ENCODE measurements at regions not wholly inside any gene's neighbourhood (a gene's known extent, or its start where the extent isn't known, plus 50 kb on each side); places are given as distances from the start of the nearest gene placed in this dataset.

DNA sequence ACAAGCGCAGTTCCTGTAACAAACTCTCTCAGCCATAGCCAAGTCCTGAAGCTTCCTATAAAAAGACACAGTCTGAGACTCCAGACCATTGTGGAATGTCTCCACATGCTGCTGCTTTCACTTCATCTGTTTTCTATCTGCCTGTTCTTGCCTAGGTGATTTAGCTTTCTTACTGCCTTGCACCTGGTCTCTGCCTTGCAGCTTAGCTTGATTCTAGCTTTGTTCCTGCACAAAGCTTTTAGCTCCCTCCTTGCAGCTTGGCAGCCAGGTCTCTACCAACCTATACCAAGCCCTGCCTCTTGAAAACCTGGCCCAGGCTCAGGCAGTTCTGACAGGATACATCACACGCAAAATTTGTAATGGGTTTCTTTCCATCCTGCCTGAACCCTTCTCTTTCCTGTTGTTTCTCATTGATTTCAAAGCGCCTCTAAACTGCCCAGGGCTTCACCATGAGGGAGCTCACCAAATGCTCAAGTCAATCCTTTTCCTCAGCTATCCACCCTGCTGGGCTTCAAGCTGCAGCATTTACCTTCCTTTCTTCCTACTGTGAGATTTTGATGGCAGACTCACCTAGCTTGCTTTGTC, 941.3 kb upstream of the NXPH2 start:
- CTCF ChIA-PET = no interaction called here

DNA sequence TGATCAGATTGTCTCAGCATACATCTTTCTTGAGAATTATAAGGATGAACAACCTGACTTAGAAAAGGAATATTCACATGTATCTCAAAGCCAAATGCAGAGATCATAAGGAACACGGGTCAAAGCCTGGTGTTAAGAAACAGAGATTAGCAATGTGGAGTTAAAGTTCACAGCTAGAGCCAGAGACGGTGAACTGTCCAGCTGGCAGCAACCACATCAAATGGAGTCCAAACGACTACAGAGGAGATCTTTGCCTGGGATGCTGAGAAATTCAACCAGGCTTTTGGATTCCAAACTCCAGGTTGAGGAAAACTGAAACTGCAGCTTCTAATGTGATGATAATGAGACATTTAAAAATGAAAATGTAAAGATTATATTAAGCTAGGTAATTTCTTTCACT, 939.9 kb upstream of the NXPH2 start:
- CTCF ChIA-PET = no interaction called here
- Histone ChIP-seq H3K27ac (ENCODE audit: low read length) (no peak overlapping the region), H3K9me2 (replicated peaks; ENCODE audit: low read length) (no peaks in the 10 kb centered on the region), H3K79me2 (ENCODE audit: low read length) (no peaks in the 10 kb centered on the region), H4K20me1 (ENCODE audit: low read length) (no peaks in the 10 kb centered on the region), H3K4me3 (ENCODE audit: low read length) (no peak overlapping the region), H3K9ac (ENCODE audit: low read length) (no peak overlapping the region), H3K4me2 (ENCODE audit: low read length) (no peak overlapping the region), H3F3A (ENCODE audit: low read length, unreplicated experiment) (no peaks in the 10 kb centered on the region), H3K36me3 (ENCODE audit: low read depth, low read length) (no peaks in the 10 kb centered on the region), H3K4me1 (ENCODE audit: insufficient read depth, low read length) (no peaks in the 10 kb centered on the region), H3K27me3 (ENCODE audit: low read length) (no peaks in the 10 kb centered on the region), H2AFZ (ENCODE audit: low read length) (no peak overlapping the region), H3K9me3 (ENCODE audit: low read length) (no peaks in the 10 kb centered on the region)
- intact Hi-C loops (cut with micrococcal nuclease) = no loop called here
- no TSS peak for BruUV-seq (replicated peaks)
- DNase-seq (no peak), ATAC-seq (no peak)
- POLR2A ChIA-PET (ENCODE audit: unreplicated experiment) = no interaction called here
- TF ChIP-seq CTCF (conservative IDR thresholded peaks at IDR 0.05; ENCODE audit: low read depth, low read length) = no peak
- TF ChIP-seq EZH2 (IDR thresholded peaks at IDR 0.05; ENCODE audit: low read length, unreplicated experiment) = no peak
- TF ChIP-seq EZH2phosphoT487 (IDR thresholded peaks at IDR 0.05; ENCODE audit: borderline replicate concordance, low read length) = no peak

More for the DNA sequence above, 941.3 kb upstream of the NXPH2 start:
- Histone ChIP-seq H4K20me1 (ENCODE audit: low read length) (no peaks in the 10 kb centered on the region), H2AFZ (ENCODE audit: low read length) (no peak overlapping the region), H3K4me1 (ENCODE audit: insufficient read depth, low read length) (no peaks in the 10 kb centered on the region), H3K4me2 (ENCODE audit: low read length) (no peak overlapping the region), H3K9me3 (ENCODE audit: low read length) (no peaks in the 10 kb centered on the region), H3K9me2 (replicated peaks; ENCODE audit: low read length) (no peaks in the 10 kb centered on the region), H3F3A (ENCODE audit: low read length, unreplicated experiment) (no peaks in the 10 kb centered on the region), H3K4me3 (ENCODE audit: low read length) (no peak overlapping the region), H3K79me2 (ENCODE audit: low read length) (no peaks in the 10 kb centered on the region), H3K27ac (ENCODE audit: low read length) (no peak overlapping the region), H3K9ac (ENCODE audit: low read length) (no peak overlapping the region), H3K27me3 (ENCODE audit: low read length) (no peaks in the 10 kb centered on the region), H3K36me3 (ENCODE audit: low read depth, low read length) (no peaks in the 10 kb centered on the region)
- intact Hi-C loops (cut with micrococcal nuclease) = no loop called here
- POLR2A ChIA-PET (ENCODE audit: unreplicated experiment) = no interaction called here
- BruUV-seq (replicated peaks) = no TSS peak
- TF ChIP-seq CTCF (conservative IDR thresholded peaks at IDR 0.05; ENCODE audit: low read depth, low read length) = no peak
- TF ChIP-seq EZH2phosphoT487 (IDR thresholded peaks at IDR 0.05; ENCODE audit: borderline replicate concordance, low read length) = no peak
- no peak for TF ChIP-seq EZH2 (IDR thresholded peaks at IDR 0.05; ENCODE audit: low read length, unreplicated experiment)
- no peak for ATAC-seq
- DNase-seq = no peak

GRCh38 chr2:139704606-139705005, 924.4 kb upstream of the NXPH2 start:
- BruUV-seq (replicated peaks) = no TSS peak
- TF ChIP-seq EZH2 (IDR thresholded peaks at IDR 0.05; ENCODE audit: low read length, unreplicated experiment) = no peak
- no peak for TF ChIP-seq CTCF (conservative IDR thresholded peaks at IDR 0.05; ENCODE audit: low read depth, low read length)
- TF ChIP-seq EZH2phosphoT487 (IDR thresholded peaks at IDR 0.05; ENCODE audit: borderline replicate concordance, low read length) = no peak
- Histone ChIP-seq H3F3A (ENCODE audit: low read length, unreplicated experiment) (no peaks in the 10 kb centered on the region), H4K20me1 (ENCODE audit: low read length) (no peaks in the 10 kb centered on the region), H3K79me2 (ENCODE audit: low read length) (no peaks in the 10 kb centered on the region), H3K27me3 (ENCODE audit: low read length) (no peaks in the 10 kb centered on the region), H3K9me3 (ENCODE audit: low read length) (no peaks in the 10 kb centered on the region), H3K9me2 (replicated peaks; ENCODE audit: low read length) (no peaks in the 10 kb centered on the region), H3K4me1 (ENCODE audit: insufficient read depth, low read length) (no peaks in the 10 kb centered on the region), H3K27ac (ENCODE audit: low read length) (no peak overlapping the region), H3K4me3 (ENCODE audit: low read length) (no peak overlapping the region), H3K9ac (ENCODE audit: low read length) (no peak overlapping the region), H3K4me2 (ENCODE audit: low read length) (no peak overlapping the region), H2AFZ (ENCODE audit: low read length) (no peak overlapping the region), H3K36me3 (ENCODE audit: low read depth, low read length) (no peaks in the 10 kb centered on the region)
- POLR2A ChIA-PET (ENCODE audit: unreplicated experiment) = no interaction called here
- intact Hi-C loops (cut with micrococcal nuclease) = no loop called here
- DNase-seq (no peak), ATAC-seq (no peak)
- CTCF ChIA-PET = no interaction called here
